CD4-positive, alpha-beta T cell (primary cell): ENCODE measurements at regions not wholly inside any gene's neighbourhood (a gene's known extent, or its start where the extent isn't known, plus 50 kb on each side); places are given as distances from the start of the nearest gene placed in this dataset.

Experiments used
- ATAC-seq: fragments of 200-7000 bp; cut with Tn5 transposase; one replicate; pipeline ENCODE4 v1.10.0; 2022; ENCODE audit warnings: mild to moderate bottlenecking; ENCODE audit not compliant: poor library complexity
- CTCF ChIA-PET: fragments of 350-600 bp; sonication (Branson Sonifier 250); formaldehyde crosslinking; loops from one replicate; lab custom pipeline; 2021; ENCODE audit warnings: antibody characterized with exemption, inconsistent platforms; lab: Charles Lee
- POLR2A ChIA-PET: fragments of 350-600 bp; sonication (Branson Sonifier 250); formaldehyde crosslinking; loops from one replicate; lab custom pipeline; 2021; ENCODE audit warnings: antibody characterized with exemption, inconsistent platforms; lab: Charles Lee
- DNase-seq, 14 experiments: peaks; one replicate each; pipeline ENCODE4 v3.0.0-alpha.2; 2013 to 2020; ENCODE audit warnings: mixed read lengths in 2 of 14
- H3K27ac ChIP-seq, 2 donors: one replicate each; pipeline versions ENCODE4 v1.5.1 to v1.7.0; 2013; ENCODE audit warnings: low read length in 2 of 2, low read depth in 1 of 2, mild to moderate bottlenecking in 1 of 2
- H3K27me3 ChIP-seq, 2 experiments: 1 replicate in 1 of 2; 2 replicates in 1 of 2; pipeline versions ENCODE4 v1.6.1 to v1.7.0; 2013; ENCODE audit warnings: low read length in 2 of 2, control low read depth in 1 of 2, mild to moderate bottlenecking in 1 of 2, moderate library complexity in 1 of 2; ENCODE audit not compliant: insufficient read depth in 2 of 2, control insufficient read depth in 1 of 2
- H3K36me3 ChIP-seq: one replicate; pipeline ENCODE4 v1.6.1; 2013; ENCODE audit warnings: low read length, control low read depth; ENCODE audit not compliant: insufficient read depth
- H3K4me1 ChIP-seq: one replicate; pipeline ENCODE4 v1.6.1; 2013; ENCODE audit warnings: low read length, control low read depth; ENCODE audit not compliant: insufficient read depth
- H3K4me3 ChIP-seq: one replicate; pipeline ENCODE4 v1.5.1; 2013; ENCODE audit warnings: mild to moderate bottlenecking, low read length, moderate library complexity
- H3K9me3 ChIP-seq, 2 experiments: 1 replicate in 1 of 2; 2 replicates in 1 of 2; pipeline versions ENCODE4 v1.6.1 to v1.7.0; 2013; ENCODE audit warnings: low read length in 2 of 2, mild to moderate bottlenecking in 2 of 2, control low read depth in 1 of 2, moderate library complexity in 1 of 2; ENCODE audit not compliant: control insufficient read depth in 1 of 2, insufficient read depth in 1 of 2
- H3K27ac Mint-ChIP-seq: one replicate; pipeline ENCODE4 v1.8.0; 2020; ENCODE audit warnings: mixed read lengths
- H3K27me3 Mint-ChIP-seq: one replicate; pipeline ENCODE4 v1.8.0; 2021; ENCODE audit warnings: mixed read lengths
- H3K36me3 Mint-ChIP-seq: one replicate; pipeline ENCODE4 v1.8.0; 2021; ENCODE audit warnings: low read depth, mixed read lengths
- H3K4me1 Mint-ChIP-seq: one replicate; pipeline ENCODE4 v1.8.0; 2021; ENCODE audit warnings: low read depth, mixed read lengths
- H3K4me3 Mint-ChIP-seq: one replicate; pipeline ENCODE4 v1.8.0; 2020; ENCODE audit warnings: mild to moderate bottlenecking, mixed read lengths
- H3K9me3 Mint-ChIP-seq: one replicate; pipeline ENCODE4 v1.8.0; 2020; ENCODE audit warnings: mixed read lengths
- CTCF ChIP-seq: fragments of 200-600 bp; IDR thresholded peaks from one replicate; pipeline ENCODE4 v1.8.0; 2022; ENCODE audit warnings: antibody characterized with exemption, mild to moderate bottlenecking
- intact Hi-C, 2 experiments: fragments of 100-400 bp; cut with DNase I in 1 of 2; cut with micrococcal nuclease in 1 of 2; formaldehyde crosslinking; loops; one replicate each; pipeline versions ENCODE4 v1.15.1 to v1.9.0; 2023 to 2025; cut with DNase I, micrococcal nuclease

- ATAC-seq, result no peak
- Mint-ChIP-seq H3K27me3 (no peaks in the 10 kb centered on the region), H3K27ac (no peak overlapping the region), H3K4me3 (no peak overlapping the region), H3K9me3 (peaks cover 11% of the 10 kb centered on the region), H3K4me1 (no peaks in the 10 kb centered on the region), H3K36me3 (no peaks in the 10 kb centered on the region)
- intact Hi-C loops, result no loop called here
- Histone ChIP-seq H3K4me1 (no peaks in the 10 kb centered on the region), H3K27me3 (no peaks in the 10 kb centered on the region), H3K27ac (no peak overlapping the region), H3K9me3 (peaks cover 0 to 5% of the 10 kb centered on the region in 2 experiments), H3K36me3 (no peaks in the 10 kb centered on the region), H3K4me3 (no peak overlapping the region)
- no peak for DNase-seq
- TF ChIP-seq CTCF, result no peak
- ChIA-PET POLR2A (no interaction called here), CTCF (no interaction called here)
Measured at GRCh38 chr14:48331421-48331820, 656.0 kb upstream of the MDGA2 start.

GRCh38 chr14:48325486-48325885 lies 650.1 kb upstream of the MDGA2 start:
- intact Hi-C loops, result no loop called here
- CTCF ChIA-PET, result no interaction called here
- Histone ChIP-seq H3K4me1 (no peaks in the 10 kb centered on the region), H3K27ac (no peak overlapping the region), H3K9me3 (peaks cover 0 to 10% of the 10 kb centered on the region in 2 experiments), H3K4me3 (no peak overlapping the region), H3K27me3 (no peaks in the 10 kb centered on the region), H3K36me3 (no peaks in the 10 kb centered on the region)
- DNase-seq (no peak), ATAC-seq (no peak)
- Mint-ChIP-seq H3K9me3 (peaks cover 5% of the 10 kb centered on the region), H3K4me3 (no peak overlapping the region), H3K36me3 (no peaks in the 10 kb centered on the region), H3K4me1 (no peaks in the 10 kb centered on the region), H3K27me3 (no peaks in the 10 kb centered on the region), H3K27ac (no peak overlapping the region)
- POLR2A ChIA-PET, result no interaction called here
- no peak for TF ChIP-seq CTCF

DNA sequence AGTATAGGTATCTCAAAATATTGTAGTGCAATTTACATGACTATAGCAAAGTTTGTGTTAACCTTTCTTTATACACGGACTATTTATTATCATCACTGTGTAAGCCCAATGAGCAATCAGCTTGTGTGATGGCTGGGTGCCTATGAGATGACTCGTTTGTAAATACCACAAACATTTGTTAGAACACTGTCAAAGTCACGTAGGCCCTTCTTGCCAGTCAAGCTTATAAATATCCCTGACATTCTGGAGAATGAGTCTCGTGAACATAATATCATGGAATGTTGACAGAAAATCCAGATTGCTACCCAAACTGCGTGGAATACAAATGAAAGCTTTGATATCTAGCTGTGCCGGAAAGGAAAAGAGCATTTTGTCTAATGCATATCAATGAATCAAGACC lies 648.3 kb upstream of the MDGA2 start:
- Mint-ChIP-seq H3K4me1 (no peaks in the 10 kb centered on the region), H3K4me3 (no peak overlapping the region), H3K36me3 (no peaks in the 10 kb centered on the region), H3K27me3 (no peaks in the 10 kb centered on the region), H3K9me3 (peaks cover 5% of the 10 kb centered on the region), H3K27ac (no peak overlapping the region)
- POLR2A ChIA-PET, result no interaction called here
- Histone ChIP-seq H3K36me3 (no peaks in the 10 kb centered on the region), H3K9me3 (peaks cover 0 to 9% of the 10 kb centered on the region in 2 experiments), H3K27me3 (no peaks in the 10 kb centered on the region), H3K4me1 (no peaks in the 10 kb centered on the region), H3K27ac (no peak overlapping the region), H3K4me3 (no peak overlapping the region)
- TF ChIP-seq CTCF, result no peak
- CTCF ChIA-PET, result no interaction called here
- DNase-seq (no peak), ATAC-seq (no peak)
- intact Hi-C loops, result no loop called here
